ENCODE measurements at regions not wholly inside any gene's neighbourhood (a gene's known extent, or its start where the extent isn't known, plus 50 kb on each side); places are given as distances from the start of the nearest gene placed in this dataset.

- TF ChIP-seq CTCF (optimal IDR thresholded peaks at IDR 0.05 in 1 of 3, IDR thresholded peaks at IDR 0.05 in 1 of 3, conservative IDR thresholded peaks at IDR 0.05 in 1 of 3; ENCODE audit: extremely low read depth in 1 of 3, insufficient read depth in 2 of 3, low read length in 3 of 3) = no peak
- no peak for TF ChIP-seq EZH2 (IDR thresholded peaks at IDR 0.05; ENCODE audit: low read length)
Measured at GRCh38 chr10:9634466-9634865, 1383.2 kb upstream of the CELF2 start.
